Ishikawa (cell line): ENCODE measurements at regions not wholly inside any gene's neighbourhood (a gene's known extent, or its start where the extent isn't known, plus 50 kb on each side); places are given as distances from the start of the nearest gene placed in this dataset.

Experiments
- CEBPB ChIP-seq: IDR thresholded peaks from 2 replicates; pipeline ENCODE4 v1.6.1; 2012
- EGR1 ChIP-seq: IDR thresholded peaks from 2 replicates; pipeline ENCODE4 v1.6.1; 2012
- EP300 ChIP-seq: IDR thresholded peaks from 2 replicates; pipeline ENCODE4 v1.6.1; 2012; ENCODE audit warnings: borderline replicate concordance
- FOXM1 ChIP-seq: IDR thresholded peaks from 2 replicates; pipeline ENCODE4 v1.6.1; 2012; ENCODE audit warnings: low read depth, borderline replicate concordance
- TAF1 ChIP-seq: IDR thresholded peaks from 2 replicates; pipeline ENCODE4 v1.6.1; 2012; ENCODE audit warnings: low read depth, mild to moderate bottlenecking
- TEAD4 ChIP-seq: IDR thresholded peaks from 2 replicates; pipeline ENCODE4 v1.6.1; 2012
- YY1 ChIP-seq: IDR thresholded peaks from 2 replicates; pipeline ENCODE4 v1.6.1; 2012; ENCODE audit warnings: low read depth
- ZBTB7A ChIP-seq: IDR thresholded peaks from 2 replicates; pipeline ENCODE4 v1.6.1; 2012; ENCODE audit warnings: low read depth
- TF ChIP-seq, protein P1 (sequence below): IDR thresholded peaks from 2 replicates; pipeline ENCODE4 v1.6.1; 2012
- TF ChIP-seq, protein P2 (sequence below): IDR thresholded peaks from 2 replicates; pipeline ENCODE4 v1.6.1; 2012; ENCODE audit warnings: low read depth, mild to moderate bottlenecking

DNA sequence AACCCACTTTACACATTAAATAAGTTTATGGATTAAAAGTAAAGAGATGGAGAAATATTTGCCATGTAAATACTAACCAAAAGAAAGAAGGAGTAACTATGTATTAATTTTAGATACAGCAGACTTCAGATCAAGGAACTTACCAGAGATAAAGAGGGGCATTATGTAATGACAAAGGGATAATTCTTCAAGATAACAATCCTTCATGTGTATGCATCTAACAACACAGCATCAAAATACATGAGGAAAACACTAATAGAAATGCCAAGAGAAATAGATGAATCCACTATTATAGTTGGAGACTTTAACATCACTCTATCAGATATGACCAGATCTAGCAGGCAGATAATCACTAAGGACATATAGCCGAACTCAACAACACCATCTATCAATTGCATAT is 149.8 kb upstream of the ANKRD55 start:
- TF ChIP-seq YY1 = no peak
- TF ChIP-seq, protein P1, sequence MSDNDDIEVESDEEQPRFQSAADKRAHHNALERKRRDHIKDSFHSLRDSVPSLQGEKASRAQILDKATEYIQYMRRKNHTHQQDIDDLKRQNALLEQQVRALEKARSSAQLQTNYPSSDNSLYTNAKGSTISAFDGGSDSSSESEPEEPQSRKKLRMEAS = no peak
- no peak for TF ChIP-seq EP300
- no peak for TF ChIP-seq CEBPB
- no peak for TF ChIP-seq FOXM1
- TF ChIP-seq ZBTB7A = no peak
- TF ChIP-seq, protein P2, sequence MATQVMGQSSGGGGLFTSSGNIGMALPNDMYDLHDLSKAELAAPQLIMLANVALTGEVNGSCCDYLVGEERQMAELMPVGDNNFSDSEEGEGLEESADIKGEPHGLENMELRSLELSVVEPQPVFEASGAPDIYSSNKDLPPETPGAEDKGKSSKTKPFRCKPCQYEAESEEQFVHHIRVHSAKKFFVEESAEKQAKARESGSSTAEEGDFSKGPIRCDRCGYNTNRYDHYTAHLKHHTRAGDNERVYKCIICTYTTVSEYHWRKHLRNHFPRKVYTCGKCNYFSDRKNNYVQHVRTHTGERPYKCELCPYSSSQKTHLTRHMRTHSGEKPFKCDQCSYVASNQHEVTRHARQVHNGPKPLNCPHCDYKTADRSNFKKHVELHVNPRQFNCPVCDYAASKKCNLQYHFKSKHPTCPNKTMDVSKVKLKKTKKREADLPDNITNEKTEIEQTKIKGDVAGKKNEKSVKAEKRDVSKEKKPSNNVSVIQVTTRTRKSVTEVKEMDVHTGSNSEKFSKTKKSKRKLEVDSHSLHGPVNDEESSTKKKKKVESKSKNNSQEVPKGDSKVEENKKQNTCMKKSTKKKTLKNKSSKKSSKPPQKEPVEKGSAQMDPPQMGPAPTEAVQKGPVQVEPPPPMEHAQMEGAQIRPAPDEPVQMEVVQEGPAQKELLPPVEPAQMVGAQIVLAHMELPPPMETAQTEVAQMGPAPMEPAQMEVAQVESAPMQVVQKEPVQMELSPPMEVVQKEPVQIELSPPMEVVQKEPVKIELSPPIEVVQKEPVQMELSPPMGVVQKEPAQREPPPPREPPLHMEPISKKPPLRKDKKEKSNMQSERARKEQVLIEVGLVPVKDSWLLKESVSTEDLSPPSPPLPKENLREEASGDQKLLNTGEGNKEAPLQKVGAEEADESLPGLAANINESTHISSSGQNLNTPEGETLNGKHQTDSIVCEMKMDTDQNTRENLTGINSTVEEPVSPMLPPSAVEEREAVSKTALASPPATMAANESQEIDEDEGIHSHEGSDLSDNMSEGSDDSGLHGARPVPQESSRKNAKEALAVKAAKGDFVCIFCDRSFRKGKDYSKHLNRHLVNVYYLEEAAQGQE = no peak
- no peak for TF ChIP-seq EGR1
- no peak for TF ChIP-seq TEAD4
- no peak for TF ChIP-seq TAF1
